CD14-positive monocyte (primary cell): ENCODE measurements at regions not wholly inside any gene's neighbourhood (a gene's known extent, or its start where the extent isn't known, plus 50 kb on each side); places are given as distances from the start of the nearest gene placed in this dataset.
A peak's percentile ranks its signal among the peaks of the same experiment; 100 is the strongest.

Experiments used
- DNase-seq, 3 donors: peaks; one replicate each; pipeline ENCODE4 v3.0.0-alpha.2; 2011 to 2022
- H2AFZ ChIP-seq: 2 replicates; pipeline ENCODE4 v1.6.0; 2012; ENCODE audit warnings: mild to moderate bottlenecking, low read depth, low read length, inconsistent platforms; ENCODE audit not compliant: insufficient read depth, poor library complexity, severe bottlenecking
- H3K27ac ChIP-seq, 2 donors: 1 replicate in 1 of 2; 2 replicates in 1 of 2; pipeline ENCODE4 v1.5.1; 2012 to 2013; ENCODE audit warnings: low read length in 2 of 2, control low read depth in 1 of 2, inconsistent platforms in 1 of 2, low read depth in 1 of 2, mild to moderate bottlenecking in 1 of 2
- H3K27me3 ChIP-seq, 2 donors: one replicate each; pipeline versions ENCODE4 v1.6.0 to v1.6.1; 2011 to 2013; ENCODE audit warnings: low read length in 2 of 2; ENCODE audit not compliant: control insufficient read depth in 2 of 2, insufficient read depth in 2 of 2
- H3K36me3 ChIP-seq, 2 donors: replicated peaks in 1 of 2; 1 replicate in 1 of 2; 2 replicates in 1 of 2; pipeline versions ENCODE4 v1.5.1 to v1.6.1; 2012 to 2013; ENCODE audit warnings: low read length in 2 of 2, control low read depth in 1 of 2, inconsistent platforms in 1 of 2, mild to moderate bottlenecking in 1 of 2; ENCODE audit not compliant: insufficient read depth in 2 of 2, control insufficient read depth in 1 of 2
- H3K4me1 ChIP-seq, 2 donors: 1 replicate in 1 of 2; 2 replicates in 1 of 2; pipeline versions ENCODE4 v1.5.1 to v1.6.1; 2012 to 2013; ENCODE audit warnings: low read length in 2 of 2, control low read depth in 1 of 2, inconsistent platforms in 1 of 2, mild to moderate bottlenecking in 1 of 2, moderate library complexity in 1 of 2; ENCODE audit not compliant: insufficient read depth in 2 of 2, control insufficient read depth in 1 of 2
- H3K4me2 ChIP-seq: replicated peaks from 2 replicates; pipeline ENCODE3; 2012; ENCODE audit warnings: low read length, moderate library complexity, mild to moderate bottlenecking; ENCODE audit not compliant: poor library complexity, severe bottlenecking; ENCODE audit errors: extremely low read depth
- H3K4me3 ChIP-seq, 3 experiments: fragments of 200-600 bp in 1 of 3; sonication (generic) in 1 of 3; replicated peaks in 1 of 3; 1 replicate in 2 of 3; 2 replicates in 1 of 3; pipeline ENCODE4 v1.5.1; 2011 to 2013; ENCODE audit warnings: low read length in 3 of 3, mild to moderate bottlenecking in 3 of 3, control low read depth in 2 of 3, low read depth in 2 of 3, inconsistent platforms in 1 of 3, moderate library complexity in 1 of 3
- H3K79me2 ChIP-seq: 2 replicates; pipeline ENCODE4 v1.6.0; 2012; ENCODE audit warnings: mild to moderate bottlenecking, control low read depth, inconsistent platforms, low read length, moderate library complexity; ENCODE audit not compliant: insufficient read depth
- H3K9ac ChIP-seq: 2 replicates; pipeline ENCODE4 v1.6.0; 2017; ENCODE audit warnings: low read length, mild to moderate bottlenecking; ENCODE audit not compliant: insufficient read depth, poor library complexity, severe bottlenecking
- H3K9me3 ChIP-seq, 2 donors: replicated peaks in 1 of 2; 1 replicate in 1 of 2; 2 replicates in 1 of 2; pipeline versions ENCODE4 v1.5.1 to v1.6.1; 2012 to 2013; ENCODE audit warnings: low read length in 2 of 2, control low read depth in 1 of 2; ENCODE audit not compliant: control insufficient read depth in 1 of 2, insufficient read depth in 1 of 2
- H4K20me1 ChIP-seq: 2 replicates; pipeline ENCODE4 v1.6.0; 2012; ENCODE audit warnings: mild to moderate bottlenecking, low read length, control low read depth, moderate library complexity; ENCODE audit not compliant: insufficient read depth
- H3K27ac Mint-ChIP-seq, 7 donors: one replicate each; pipeline ENCODE4 v1.8.0; 2020; ENCODE audit warnings: mild to moderate bottlenecking in 7 of 7, mixed read lengths in 7 of 7, moderate library complexity in 6 of 7, inconsistent platforms in 2 of 7
- H3K27me3 Mint-ChIP-seq, 3 donors: one replicate each; pipeline ENCODE4 v1.8.0; 2021 to 2022; ENCODE audit warnings: low read depth in 3 of 3, mild to moderate bottlenecking in 3 of 3, mixed read lengths in 3 of 3, moderate library complexity in 3 of 3, inconsistent platforms in 1 of 3
- H3K36me3 Mint-ChIP-seq, 2 donors: one replicate each; pipeline ENCODE4 v1.8.0; 2020; ENCODE audit warnings: mixed read lengths in 2 of 2, inconsistent platforms in 1 of 2, mild to moderate bottlenecking in 1 of 2
- H3K4me1 Mint-ChIP-seq: one replicate; pipeline ENCODE4 v1.8.0; 2020; ENCODE audit warnings: mild to moderate bottlenecking, mixed read lengths
- H3K4me3 Mint-ChIP-seq, 2 donors: one replicate each; pipeline ENCODE4 v1.8.0; 2020; ENCODE audit warnings: mild to moderate bottlenecking in 2 of 2, mixed read lengths in 2 of 2, moderate library complexity in 1 of 2
- H3K9me3 Mint-ChIP-seq, 7 donors: one replicate each; pipeline ENCODE4 v1.8.0; 2020 to 2022; ENCODE audit warnings: mixed read lengths in 7 of 7, mild to moderate bottlenecking in 6 of 7, moderate library complexity in 6 of 7, inconsistent platforms in 2 of 7
- WGBS: methylation state at CpG from one replicate; pipeline ENCODE4 v1.1.5; 2013; ENCODE audit warnings: missing lambda C conversion rate; ENCODE audit not compliant: insufficient coverage; 5-methylcytosine and 5-hydroxymethylcytosine counted together
- intact Hi-C, 2 donors: fragments of 100-400 bp; cut with micrococcal nuclease; formaldehyde crosslinking; loops; one replicate each; pipeline versions ENCODE4 v1.15.0 to v1.15.1; 2023
- TF ChIP-seq, protein P1 (sequence below): fragments of 200-600 bp; IDR thresholded peaks from one replicate; pipeline ENCODE4 v1.8.0; 2022; ENCODE audit warnings: antibody characterized with exemption, mild to moderate bottlenecking

DNA sequence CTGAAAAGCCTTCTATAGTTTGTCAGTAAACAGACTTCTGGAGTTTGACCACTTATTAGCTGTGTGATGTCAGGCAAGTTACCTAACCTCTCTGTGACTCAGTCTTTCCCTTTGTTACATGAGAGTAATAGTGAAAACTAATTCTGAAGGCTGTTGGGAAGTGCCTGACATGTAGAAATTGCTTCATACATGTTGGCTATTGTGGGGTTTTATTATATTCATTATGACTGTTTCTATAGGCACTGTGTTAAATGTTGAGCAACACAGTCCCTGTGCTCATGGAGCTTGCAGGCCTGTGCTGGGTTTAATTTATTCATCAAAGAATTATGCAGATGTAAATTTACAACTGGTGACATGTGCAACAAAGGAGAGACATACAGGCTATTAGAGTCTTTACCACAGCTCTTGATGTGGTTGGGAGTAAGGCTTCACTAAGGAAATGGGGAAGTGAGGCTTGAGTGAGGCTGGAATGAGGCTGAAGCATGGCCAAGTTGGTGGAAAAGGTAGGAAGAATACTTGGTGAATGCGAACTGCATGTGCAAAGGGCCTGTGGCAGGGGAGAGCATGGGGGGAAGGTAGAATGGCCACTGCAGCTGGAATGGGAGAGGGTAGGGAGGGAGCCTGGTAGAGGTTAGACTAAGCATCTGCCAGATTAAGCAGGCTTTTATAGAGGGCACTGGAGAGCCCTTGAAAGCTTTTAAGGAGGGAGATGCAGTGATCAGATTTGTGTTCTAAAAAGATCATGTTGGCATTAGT, 236.4 kb upstream of the CRY1 start:
- H3K4me2 ChIP-seq, result no peak overlapping the region
- no peak overlapping the region for H3K9ac ChIP-seq
- intact Hi-C loops, result no loop called here
- no peak overlapping the region for H3K4me3 ChIP-seq
- H4K20me1 ChIP-seq, result peaks cover 9% of the 10 kb centered on the region
- TF ChIP-seq, protein P1, sequence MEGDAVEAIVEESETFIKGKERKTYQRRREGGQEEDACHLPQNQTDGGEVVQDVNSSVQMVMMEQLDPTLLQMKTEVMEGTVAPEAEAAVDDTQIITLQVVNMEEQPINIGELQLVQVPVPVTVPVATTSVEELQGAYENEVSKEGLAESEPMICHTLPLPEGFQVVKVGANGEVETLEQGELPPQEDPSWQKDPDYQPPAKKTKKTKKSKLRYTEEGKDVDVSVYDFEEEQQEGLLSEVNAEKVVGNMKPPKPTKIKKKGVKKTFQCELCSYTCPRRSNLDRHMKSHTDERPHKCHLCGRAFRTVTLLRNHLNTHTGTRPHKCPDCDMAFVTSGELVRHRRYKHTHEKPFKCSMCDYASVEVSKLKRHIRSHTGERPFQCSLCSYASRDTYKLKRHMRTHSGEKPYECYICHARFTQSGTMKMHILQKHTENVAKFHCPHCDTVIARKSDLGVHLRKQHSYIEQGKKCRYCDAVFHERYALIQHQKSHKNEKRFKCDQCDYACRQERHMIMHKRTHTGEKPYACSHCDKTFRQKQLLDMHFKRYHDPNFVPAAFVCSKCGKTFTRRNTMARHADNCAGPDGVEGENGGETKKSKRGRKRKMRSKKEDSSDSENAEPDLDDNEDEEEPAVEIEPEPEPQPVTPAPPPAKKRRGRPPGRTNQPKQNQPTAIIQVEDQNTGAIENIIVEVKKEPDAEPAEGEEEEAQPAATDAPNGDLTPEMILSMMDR, result no peak
- no peaks in the 10 kb centered on the region for H3K79me2 ChIP-seq
- no peak overlapping the region for H2AFZ ChIP-seq
- no peaks in the 10 kb centered on the region for H3K36me3 ChIP-seq
- Mint-ChIP-seq H3K4me3 (peak overlapping the region in 1 of 2 donors; percentile 40), H3K9me3 (peaks cover 0 to 4% (median 3%) of the 10 kb centered on the region in 7 donors), H3K36me3 (peaks cover 0 to 5% of the 10 kb centered on the region in 2 donors), H3K27me3 (peaks cover 0 to 12% (median 6%) of the 10 kb centered on the region in 3 donors), H3K4me1 (peaks cover 66% of the 10 kb centered on the region), H3K27ac (peak overlapping the region; percentile 79 to 93 (median 86))
- peak; percentile 86 to 97 (median 97) for DNase-seq
- H3K27me3 ChIP-seq, result peaks cover 0 to 3% of the 10 kb centered on the region in 2 donors
- WGBS, result 33% methylated on average over 1 of the region's 1 CpG
- peaks cover 28 to 44% of the 10 kb centered on the region in 2 donors for H3K4me1 ChIP-seq
- H3K27ac ChIP-seq, result peak overlapping the region in 1 of 2 donors; percentile 62
- H3K9me3 ChIP-seq, result no peaks in the 10 kb centered on the region

DNA sequence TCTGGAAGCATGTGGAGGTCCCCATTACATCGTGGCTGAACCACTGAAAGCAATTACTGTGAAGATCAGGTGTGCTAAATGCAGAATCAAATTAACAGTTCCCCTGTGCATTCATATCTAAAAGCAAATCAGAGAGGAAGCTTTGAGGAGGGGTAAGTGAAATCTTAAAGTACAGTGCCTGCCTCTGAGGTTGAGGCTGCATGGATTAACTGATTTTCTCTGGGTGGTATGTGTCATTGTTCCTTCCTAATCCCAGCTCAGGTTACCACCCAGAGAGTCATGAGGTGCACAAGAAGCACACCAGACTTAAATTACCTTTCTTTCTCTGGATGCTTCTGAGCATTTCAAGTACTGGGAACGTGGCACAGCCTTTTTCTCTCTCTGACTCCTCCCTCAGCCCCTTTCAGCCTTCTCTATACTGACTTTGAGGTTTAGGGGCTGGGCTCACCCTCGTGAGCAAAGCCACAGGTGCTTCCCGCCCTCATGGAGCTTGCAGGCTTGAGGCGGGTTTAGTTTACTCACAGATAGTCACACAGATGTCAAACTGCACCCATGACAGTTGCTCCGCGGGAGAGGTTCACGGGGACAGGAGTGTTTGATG, 237.6 kb upstream of the CRY1 start:
- H3K27ac ChIP-seq, result no peak overlapping the region
- no peak overlapping the region for H3K4me2 ChIP-seq
- peaks cover 0 to 3% of the 10 kb centered on the region in 2 donors for H3K27me3 ChIP-seq
- peak overlapping the region in 2 of 7 donors; percentile 33 to 42 for H3K27ac Mint-ChIP-seq
- 61% methylated on average over 5 of the region's 8 CpGs for WGBS
- H3K4me3 Mint-ChIP-seq, result no peak overlapping the region
- H3K4me3 ChIP-seq, result no peak overlapping the region
- intact Hi-C loops, result no loop called here
- H3K36me3 ChIP-seq, result no peaks in the 10 kb centered on the region
- H3K36me3 Mint-ChIP-seq, result peaks cover 0 to 5% of the 10 kb centered on the region in 2 donors
- DNase-seq, result no peak
- no peak overlapping the region for H2AFZ ChIP-seq
- H3K9ac ChIP-seq, result no peak overlapping the region
- peaks cover 65% of the 10 kb centered on the region for H3K4me1 Mint-ChIP-seq
- H3K79me2 ChIP-seq, result no peaks in the 10 kb centered on the region
- H3K9me3 ChIP-seq, result no peaks in the 10 kb centered on the region
- peaks cover 0 to 6% (median 3%) of the 10 kb centered on the region in 7 donors for H3K9me3 Mint-ChIP-seq
- H4K20me1 ChIP-seq, result peaks cover 9% of the 10 kb centered on the region
- TF ChIP-seq, protein P1, result no peak
- peaks cover 28 to 44% of the 10 kb centered on the region in 2 donors for H3K4me1 ChIP-seq
- peaks cover 0 to 12% (median 6%) of the 10 kb centered on the region in 3 donors for H3K27me3 Mint-ChIP-seq
